ENCODE measurements at regions not wholly inside any gene's neighbourhood (a gene's known extent, or its start where the extent isn't known, plus 50 kb on each side); places are given as distances from the start of the nearest gene placed in this dataset.
A peak's percentile ranks its signal among the peaks of the same experiment; 100 is the strongest.
"Not testable (repeated sequence)": the region's sequence is repeated elsewhere in the genome, so short reads cannot be mapped to it uniquely, and the experiment has no call there.

DNA sequence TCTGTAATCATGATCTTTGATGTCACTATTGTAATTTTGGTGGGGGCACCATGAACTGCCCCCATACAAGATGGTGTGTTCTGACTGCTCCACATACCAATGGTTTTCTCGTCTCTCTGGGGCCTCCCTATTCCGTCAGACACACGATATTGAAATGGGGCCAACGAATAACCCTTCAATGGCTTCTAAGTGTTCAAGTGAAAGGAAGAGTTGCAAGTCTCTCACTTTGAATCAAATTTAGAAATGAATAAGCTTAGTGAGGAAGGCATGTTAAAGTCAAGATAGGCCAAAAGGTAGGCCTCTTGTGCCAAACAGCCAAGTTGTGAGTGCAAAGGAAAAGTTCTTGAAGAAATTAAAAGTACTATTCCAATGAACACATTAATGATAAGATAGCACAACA is 205.4 kb downstream of the SPRY1 start:
- Histone ChIP-seq H3K9me3 (ENCODE audit: control insufficient read depth in 2 of 3, insufficient read depth in 1 of 3, low read length in 3 of 3) (no peaks in the 10 kb centered on the region), H3K9ac (ENCODE audit: low read length in 3 of 3) (no peak overlapping the region), H3K36me3 (ENCODE audit: control insufficient read depth in 2 of 3, insufficient read depth in 3 of 3, low read length in 3 of 3) (no peaks in the 10 kb centered on the region), H3K27me3 (ENCODE audit: control insufficient read depth, insufficient read depth, low read length) (no peaks in the 10 kb centered on the region), H3K4me3 (ENCODE audit: low read length in 3 of 3) (no peak overlapping the region), H3K27ac (ENCODE audit: low read depth in 2 of 2, low read length in 2 of 2) (no peak overlapping the region), H3K4me1 (ENCODE audit: control insufficient read depth in 2 of 3, insufficient read depth in 2 of 3, low read depth in 1 of 3, low read length in 3 of 3) (peaks cover 0 to 7% (median 5%) of the 10 kb centered on the region in 3 donors)
- FAIRE-seq (no peak), DNase-seq (no peak)
- intact Hi-C loops (cut with DNase I): no loop called here
- TF ChIP-seq, protein P1, sequence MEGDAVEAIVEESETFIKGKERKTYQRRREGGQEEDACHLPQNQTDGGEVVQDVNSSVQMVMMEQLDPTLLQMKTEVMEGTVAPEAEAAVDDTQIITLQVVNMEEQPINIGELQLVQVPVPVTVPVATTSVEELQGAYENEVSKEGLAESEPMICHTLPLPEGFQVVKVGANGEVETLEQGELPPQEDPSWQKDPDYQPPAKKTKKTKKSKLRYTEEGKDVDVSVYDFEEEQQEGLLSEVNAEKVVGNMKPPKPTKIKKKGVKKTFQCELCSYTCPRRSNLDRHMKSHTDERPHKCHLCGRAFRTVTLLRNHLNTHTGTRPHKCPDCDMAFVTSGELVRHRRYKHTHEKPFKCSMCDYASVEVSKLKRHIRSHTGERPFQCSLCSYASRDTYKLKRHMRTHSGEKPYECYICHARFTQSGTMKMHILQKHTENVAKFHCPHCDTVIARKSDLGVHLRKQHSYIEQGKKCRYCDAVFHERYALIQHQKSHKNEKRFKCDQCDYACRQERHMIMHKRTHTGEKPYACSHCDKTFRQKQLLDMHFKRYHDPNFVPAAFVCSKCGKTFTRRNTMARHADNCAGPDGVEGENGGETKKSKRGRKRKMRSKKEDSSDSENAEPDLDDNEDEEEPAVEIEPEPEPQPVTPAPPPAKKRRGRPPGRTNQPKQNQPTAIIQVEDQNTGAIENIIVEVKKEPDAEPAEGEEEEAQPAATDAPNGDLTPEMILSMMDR (IDR thresholded peaks at IDR 0.05; ENCODE audit: borderline replicate concordance, extremely low read depth, insufficient read depth): no peak

DNA sequence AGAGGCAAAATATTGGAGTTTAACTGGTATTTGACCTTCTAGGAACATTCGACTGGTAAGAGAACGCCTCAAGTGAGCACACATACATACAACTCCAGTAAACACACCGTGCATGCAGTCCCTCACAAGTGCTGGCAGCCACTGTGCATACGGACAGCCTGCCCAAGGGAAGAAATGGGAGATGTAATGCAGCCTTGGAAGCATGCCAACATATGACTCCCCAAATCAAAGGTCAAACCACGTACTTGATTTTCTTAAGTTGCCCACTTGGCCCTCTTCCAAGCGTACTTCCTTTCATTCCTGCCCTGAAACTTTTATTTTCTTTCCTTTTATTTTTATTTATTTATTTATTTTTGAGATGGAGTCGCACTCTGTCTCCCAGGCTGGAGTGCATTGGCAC is 206.6 kb downstream of the SPRY1 start:
- no peaks in the 10 kb centered on the region for H3K36me3 ChIP-seq (ENCODE audit: control insufficient read depth in 2 of 3, insufficient read depth in 3 of 3, low read length in 3 of 3)
- H3K9me3 ChIP-seq (ENCODE audit: control insufficient read depth in 2 of 3, insufficient read depth in 1 of 3, low read length in 3 of 3): no peaks in the 10 kb centered on the region
- intact Hi-C loops (cut with DNase I): no loop called here
- TF ChIP-seq, protein P1 (IDR thresholded peaks at IDR 0.05; ENCODE audit: borderline replicate concordance, extremely low read depth, insufficient read depth): no peak
- FAIRE-seq: no peak
- no peak overlapping the region for H3K9ac ChIP-seq (ENCODE audit: low read length in 3 of 3)
- peaks cover 0 to 7% (median 5%) of the 10 kb centered on the region in 3 donors for H3K4me1 ChIP-seq (ENCODE audit: control insufficient read depth in 2 of 3, insufficient read depth in 2 of 3, low read depth in 1 of 3, low read length in 3 of 3)
- H3K27me3 ChIP-seq (ENCODE audit: control insufficient read depth, insufficient read depth, low read length): no peaks in the 10 kb centered on the region
- no peak overlapping the region for H3K4me3 ChIP-seq (ENCODE audit: low read length in 3 of 3)
- no peak overlapping the region for H3K27ac ChIP-seq (ENCODE audit: low read depth in 2 of 2, low read length in 2 of 2)
- peak in 1 of 5 donors; percentile 33 for DNase-seq

DNA sequence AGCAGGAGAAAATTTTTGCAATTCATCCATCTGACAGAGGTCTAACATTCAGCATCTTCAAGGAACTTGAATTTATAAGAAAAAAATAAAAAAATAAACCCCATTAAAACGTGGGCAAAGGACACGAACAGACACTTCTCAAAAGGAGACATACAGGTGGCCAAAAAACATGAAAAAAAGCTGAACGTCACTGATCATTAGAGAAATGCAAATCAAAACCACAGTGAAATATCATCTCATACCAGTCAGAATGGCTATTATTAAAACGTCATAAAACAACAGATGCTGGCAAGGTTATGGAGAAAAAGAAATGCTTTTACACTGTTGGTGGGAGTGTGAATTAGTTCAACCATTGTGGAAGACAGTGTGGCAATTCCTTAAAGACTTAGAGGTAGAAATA is 209.2 kb downstream of the SPRY1 start:
- intact Hi-C loops (cut with DNase I); H3K36me3 ChIP-seq (ENCODE audit: control insufficient read depth in 2 of 3, insufficient read depth in 3 of 3, low read length in 3 of 3): not testable (repeated sequence)

DNA sequence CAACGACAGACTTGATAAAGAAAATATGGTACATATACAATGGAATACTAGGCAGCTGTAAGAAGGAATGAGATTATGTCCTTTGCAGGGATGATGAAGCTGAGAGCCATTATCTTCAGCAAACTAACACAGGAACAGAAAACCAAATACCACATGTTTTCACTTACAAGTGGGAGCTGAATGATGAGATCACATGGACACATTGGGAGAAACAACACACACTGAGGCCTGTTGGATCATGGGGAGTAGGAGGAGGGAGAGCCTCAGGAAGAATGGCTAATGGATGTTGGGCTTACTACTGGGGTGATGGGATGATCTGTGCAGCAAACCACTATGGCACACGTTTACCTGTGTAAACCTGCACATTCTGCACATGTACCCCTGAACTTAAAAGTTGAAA is 209.7 kb downstream of the SPRY1 start:
- H3K27ac ChIP-seq (ENCODE audit: low read depth in 2 of 2, low read length in 2 of 2): no peak overlapping the region
- no peak for FAIRE-seq
- H3K4me3 ChIP-seq (ENCODE audit: low read length in 3 of 3): no peak overlapping the region
- peaks cover 0 to 2% (median 0%) of the 10 kb centered on the region in 3 donors for H3K4me1 ChIP-seq (ENCODE audit: control insufficient read depth in 2 of 3, insufficient read depth in 2 of 3, low read depth in 1 of 3, low read length in 3 of 3)
- intact Hi-C loops (cut with DNase I): no loop called here
- TF ChIP-seq, protein P1 (IDR thresholded peaks at IDR 0.05; ENCODE audit: borderline replicate concordance, extremely low read depth, insufficient read depth): no peak
- H3K27me3 ChIP-seq (ENCODE audit: control insufficient read depth, insufficient read depth, low read length): no peaks in the 10 kb centered on the region
- no peaks in the 10 kb centered on the region for H3K9me3 ChIP-seq (ENCODE audit: control insufficient read depth in 2 of 3, insufficient read depth in 1 of 3, low read length in 3 of 3)
- H3K36me3 ChIP-seq (ENCODE audit: control insufficient read depth in 2 of 3, insufficient read depth in 3 of 3, low read length in 3 of 3): no peaks in the 10 kb centered on the region
- DNase-seq: no peak
- H3K9ac ChIP-seq (ENCODE audit: low read length in 3 of 3): no peak overlapping the region

More for the DNA sequence above, 209.2 kb downstream of the SPRY1 start:
- FAIRE-seq; H3K9me3 ChIP-seq (ENCODE audit: control insufficient read depth in 2 of 3, insufficient read depth in 1 of 3, low read length in 3 of 3); DNase-seq; H3K9ac ChIP-seq (ENCODE audit: low read length in 3 of 3); H3K27ac ChIP-seq (ENCODE audit: low read depth in 2 of 2, low read length in 2 of 2); H3K27me3 ChIP-seq (ENCODE audit: control insufficient read depth, insufficient read depth, low read length); H3K4me3 ChIP-seq (ENCODE audit: low read length in 3 of 3); H3K4me1 ChIP-seq (ENCODE audit: control insufficient read depth in 2 of 3, insufficient read depth in 2 of 3, low read depth in 1 of 3, low read length in 3 of 3): not testable (repeated sequence)
